ENCODE measurements at regions not wholly inside any gene's neighbourhood (a gene's known extent, or its start where the extent isn't known, plus 50 kb on each side); places are given as distances from the start of the nearest gene placed in this dataset.

DNA sequence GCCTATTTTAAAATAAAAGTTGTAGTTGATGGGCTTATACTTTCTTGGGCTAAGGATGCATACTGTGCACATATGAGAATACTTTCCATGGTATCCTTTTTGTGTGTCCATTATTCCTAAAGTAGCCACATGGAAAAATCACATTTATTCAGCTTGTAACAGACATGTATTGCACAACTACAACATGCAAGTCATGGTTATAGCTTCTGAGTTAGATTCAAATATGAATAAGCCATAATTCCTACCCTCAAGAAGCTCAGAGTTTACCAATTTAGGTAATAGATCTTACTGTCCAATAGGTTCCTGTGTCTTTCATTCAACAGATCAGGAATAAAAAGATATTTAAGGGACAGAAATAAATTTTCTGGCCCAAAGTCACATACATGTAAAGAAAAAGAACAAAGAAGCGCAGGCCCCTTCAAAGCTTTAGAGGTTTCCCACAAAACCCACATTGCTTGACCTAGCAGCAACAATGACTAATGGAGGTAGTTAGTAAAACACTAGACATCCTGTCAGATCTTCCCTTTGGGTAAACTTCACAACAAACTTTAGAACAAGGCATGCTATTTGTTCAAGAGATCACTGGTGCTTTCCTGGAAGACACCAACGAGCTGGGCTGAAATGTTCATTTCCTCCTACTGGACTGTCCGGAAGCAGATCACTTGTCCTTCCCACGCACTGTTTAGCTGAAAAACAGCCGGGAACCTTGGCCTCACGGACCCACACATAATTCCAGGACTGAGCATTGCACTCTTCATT is 78.4 kb upstream of the ITGA1 start (continued):
- TF ChIP-seq, protein P1, sequence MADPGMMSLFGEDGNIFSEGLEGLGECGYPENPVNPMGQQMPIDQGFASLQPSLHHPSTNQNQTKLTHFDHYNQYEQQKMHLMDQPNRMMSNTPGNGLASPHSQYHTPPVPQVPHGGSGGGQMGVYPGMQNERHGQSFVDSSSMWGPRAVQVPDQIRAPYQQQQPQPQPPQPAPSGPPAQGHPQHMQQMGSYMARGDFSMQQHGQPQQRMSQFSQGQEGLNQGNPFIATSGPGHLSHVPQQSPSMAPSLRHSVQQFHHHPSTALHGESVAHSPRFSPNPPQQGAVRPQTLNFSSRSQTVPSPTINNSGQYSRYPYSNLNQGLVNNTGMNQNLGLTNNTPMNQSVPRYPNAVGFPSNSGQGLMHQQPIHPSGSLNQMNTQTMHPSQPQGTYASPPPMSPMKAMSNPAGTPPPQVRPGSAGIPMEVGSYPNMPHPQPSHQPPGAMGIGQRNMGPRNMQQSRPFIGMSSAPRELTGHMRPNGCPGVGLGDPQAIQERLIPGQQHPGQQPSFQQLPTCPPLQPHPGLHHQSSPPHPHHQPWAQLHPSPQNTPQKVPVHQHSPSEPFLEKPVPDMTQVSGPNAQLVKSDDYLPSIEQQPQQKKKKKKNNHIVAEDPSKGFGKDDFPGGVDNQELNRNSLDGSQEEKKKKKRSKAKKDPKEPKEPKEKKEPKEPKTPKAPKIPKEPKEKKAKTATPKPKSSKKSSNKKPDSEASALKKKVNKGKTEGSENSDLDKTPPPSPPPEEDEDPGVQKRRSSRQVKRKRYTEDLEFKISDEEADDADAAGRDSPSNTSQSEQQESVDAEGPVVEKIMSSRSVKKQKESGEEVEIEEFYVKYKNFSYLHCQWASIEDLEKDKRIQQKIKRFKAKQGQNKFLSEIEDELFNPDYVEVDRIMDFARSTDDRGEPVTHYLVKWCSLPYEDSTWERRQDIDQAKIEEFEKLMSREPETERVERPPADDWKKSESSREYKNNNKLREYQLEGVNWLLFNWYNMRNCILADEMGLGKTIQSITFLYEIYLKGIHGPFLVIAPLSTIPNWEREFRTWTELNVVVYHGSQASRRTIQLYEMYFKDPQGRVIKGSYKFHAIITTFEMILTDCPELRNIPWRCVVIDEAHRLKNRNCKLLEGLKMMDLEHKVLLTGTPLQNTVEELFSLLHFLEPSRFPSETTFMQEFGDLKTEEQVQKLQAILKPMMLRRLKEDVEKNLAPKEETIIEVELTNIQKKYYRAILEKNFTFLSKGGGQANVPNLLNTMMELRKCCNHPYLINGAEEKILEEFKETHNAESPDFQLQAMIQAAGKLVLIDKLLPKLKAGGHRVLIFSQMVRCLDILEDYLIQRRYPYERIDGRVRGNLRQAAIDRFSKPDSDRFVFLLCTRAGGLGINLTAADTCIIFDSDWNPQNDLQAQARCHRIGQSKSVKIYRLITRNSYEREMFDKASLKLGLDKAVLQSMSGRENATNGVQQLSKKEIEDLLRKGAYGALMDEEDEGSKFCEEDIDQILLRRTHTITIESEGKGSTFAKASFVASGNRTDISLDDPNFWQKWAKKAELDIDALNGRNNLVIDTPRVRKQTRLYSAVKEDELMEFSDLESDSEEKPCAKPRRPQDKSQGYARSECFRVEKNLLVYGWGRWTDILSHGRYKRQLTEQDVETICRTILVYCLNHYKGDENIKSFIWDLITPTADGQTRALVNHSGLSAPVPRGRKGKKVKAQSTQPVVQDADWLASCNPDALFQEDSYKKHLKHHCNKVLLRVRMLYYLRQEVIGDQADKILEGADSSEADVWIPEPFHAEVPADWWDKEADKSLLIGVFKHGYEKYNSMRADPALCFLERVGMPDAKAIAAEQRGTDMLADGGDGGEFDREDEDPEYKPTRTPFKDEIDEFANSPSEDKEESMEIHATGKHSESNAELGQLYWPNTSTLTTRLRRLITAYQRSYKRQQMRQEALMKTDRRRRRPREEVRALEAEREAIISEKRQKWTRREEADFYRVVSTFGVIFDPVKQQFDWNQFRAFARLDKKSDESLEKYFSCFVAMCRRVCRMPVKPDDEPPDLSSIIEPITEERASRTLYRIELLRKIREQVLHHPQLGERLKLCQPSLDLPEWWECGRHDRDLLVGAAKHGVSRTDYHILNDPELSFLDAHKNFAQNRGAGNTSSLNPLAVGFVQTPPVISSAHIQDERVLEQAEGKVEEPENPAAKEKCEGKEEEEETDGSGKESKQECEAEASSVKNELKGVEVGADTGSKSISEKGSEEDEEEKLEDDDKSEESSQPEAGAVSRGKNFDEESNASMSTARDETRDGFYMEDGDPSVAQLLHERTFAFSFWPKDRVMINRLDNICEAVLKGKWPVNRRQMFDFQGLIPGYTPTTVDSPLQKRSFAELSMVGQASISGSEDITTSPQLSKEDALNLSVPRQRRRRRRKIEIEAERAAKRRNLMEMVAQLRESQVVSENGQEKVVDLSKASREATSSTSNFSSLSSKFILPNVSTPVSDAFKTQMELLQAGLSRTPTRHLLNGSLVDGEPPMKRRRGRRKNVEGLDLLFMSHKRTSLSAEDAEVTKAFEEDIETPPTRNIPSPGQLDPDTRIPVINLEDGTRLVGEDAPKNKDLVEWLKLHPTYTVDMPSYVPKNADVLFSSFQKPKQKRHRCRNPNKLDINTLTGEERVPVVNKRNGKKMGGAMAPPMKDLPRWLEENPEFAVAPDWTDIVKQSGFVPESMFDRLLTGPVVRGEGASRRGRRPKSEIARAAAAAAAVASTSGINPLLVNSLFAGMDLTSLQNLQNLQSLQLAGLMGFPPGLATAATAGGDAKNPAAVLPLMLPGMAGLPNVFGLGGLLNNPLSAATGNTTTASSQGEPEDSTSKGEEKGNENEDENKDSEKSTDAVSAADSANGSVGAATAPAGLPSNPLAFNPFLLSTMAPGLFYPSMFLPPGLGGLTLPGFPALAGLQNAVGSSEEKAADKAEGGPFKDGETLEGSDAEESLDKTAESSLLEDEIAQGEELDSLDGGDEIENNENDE (IDR thresholded peaks at IDR 0.05; ENCODE audit: insufficient replicate concordance, low read length) = no peak
- TF ChIP-seq JUN (IDR thresholded peaks at IDR 0.05; ENCODE audit: low read depth, low read length) (no peak), RFX5 (IDR thresholded peaks at IDR 0.05; ENCODE audit: borderline replicate concordance, low read depth, low read length) (no peak), SP1 (IDR thresholded peaks at IDR 0.05; ENCODE audit: low read depth, low read length) (no peak), HDAC2 (IDR thresholded peaks at IDR 0.05; ENCODE audit: borderline replicate concordance in 1 of 2, low read depth in 2 of 2, low read length in 2 of 2) (no peak)

Measured in H1 (cell line).